H7 (cell line): ENCODE measurements at regions not wholly inside any gene's neighbourhood (a gene's known extent, or its start where the extent isn't known, plus 50 kb on each side); places are given as distances from the start of the nearest gene placed in this dataset.

Source experiments
- DNase-seq: peaks from one replicate; pipeline ENCODE4 v3.0.0; 2012
- H3K27me3 ChIP-seq: 2 replicates; pipeline ENCODE4 v1.6.0; 2011; ENCODE audit warnings: mild to moderate bottlenecking, low read length; ENCODE audit not compliant: control insufficient read depth, insufficient read depth
- H3K36me3 ChIP-seq: replicated peaks from 2 replicates; pipeline ENCODE4 v1.5.1; 2011; ENCODE audit warnings: low read length; ENCODE audit not compliant: control insufficient read depth, insufficient read depth
- H3K4me3 ChIP-seq: 2 replicates; pipeline ENCODE4 v1.5.1; 2011; ENCODE audit warnings: low read depth, mild to moderate bottlenecking, control low read depth, low read length, moderate library complexity; ENCODE audit not compliant: insufficient read depth

DNA sequence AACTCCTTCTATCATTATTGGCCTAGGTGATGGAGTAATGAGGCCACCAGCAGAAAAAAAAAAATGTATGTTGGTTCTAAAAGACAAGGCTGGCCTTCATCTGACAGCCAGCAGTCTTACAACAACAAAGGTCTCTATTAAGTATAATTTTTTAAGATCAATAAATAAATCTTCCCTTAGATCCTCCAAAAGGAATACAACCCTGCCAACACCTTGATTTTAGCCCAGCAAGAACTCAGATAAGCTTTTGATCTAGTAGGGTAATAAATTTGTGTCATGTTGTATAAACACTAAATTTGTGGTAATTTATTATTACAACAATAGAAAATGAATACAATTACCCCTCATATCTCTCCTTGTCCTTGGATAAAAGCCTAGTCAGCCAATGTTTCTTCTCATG is 633.2 kb upstream of the FAM174A start:
- Histone ChIP-seq H3K36me3 (no peaks in the 10 kb centered on the region), H3K4me3 (no peak overlapping the region), H3K27me3 (no peaks in the 10 kb centered on the region)
- DNase-seq: no peak

DNA sequence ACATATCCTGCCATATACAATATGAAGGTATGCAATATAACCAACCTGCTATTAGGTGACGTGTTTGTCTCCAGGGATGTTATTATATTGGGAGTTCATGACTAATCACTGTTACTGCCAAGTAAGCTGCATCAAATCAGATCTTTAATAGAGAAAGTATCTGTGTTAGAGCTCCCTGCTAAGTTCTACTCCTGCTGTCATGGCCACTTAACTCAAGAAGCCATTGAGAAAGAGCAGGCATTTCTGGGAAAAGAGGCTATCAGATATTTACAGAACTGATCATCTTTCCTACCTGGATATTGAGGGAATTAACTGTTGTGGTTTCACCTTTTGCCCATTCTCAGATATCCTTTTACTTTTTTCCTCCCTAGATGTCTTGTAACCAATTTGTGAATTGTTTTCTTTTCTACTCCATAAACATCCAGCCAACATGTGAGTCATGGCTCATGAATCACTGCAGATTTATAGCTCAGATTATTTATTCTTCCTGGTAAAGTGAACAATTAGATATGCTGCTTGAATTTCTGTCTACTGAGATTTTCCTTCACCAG is 634.8 kb upstream of the FAM174A start:
- Histone ChIP-seq H3K27me3 (no peaks in the 10 kb centered on the region), H3K36me3 (no peaks in the 10 kb centered on the region), H3K4me3 (no peak overlapping the region)
- DNase-seq: no peak

- DNase-seq: no peak
- Histone ChIP-seq H3K27me3 (no peaks in the 10 kb centered on the region), H3K36me3 (no peaks in the 10 kb centered on the region), H3K4me3 (no peak overlapping the region)
These were observed 655.2 kb upstream of the FAM174A start for GRCh38 chr5:99879791-99880511.

GRCh38 chr5:99878830-99879229 is 656.3 kb upstream of the FAM174A start:
- Histone ChIP-seq H3K36me3 (no peaks in the 10 kb centered on the region), H3K4me3 (no peak overlapping the region), H3K27me3 (no peaks in the 10 kb centered on the region)
- no peak for DNase-seq

DNA sequence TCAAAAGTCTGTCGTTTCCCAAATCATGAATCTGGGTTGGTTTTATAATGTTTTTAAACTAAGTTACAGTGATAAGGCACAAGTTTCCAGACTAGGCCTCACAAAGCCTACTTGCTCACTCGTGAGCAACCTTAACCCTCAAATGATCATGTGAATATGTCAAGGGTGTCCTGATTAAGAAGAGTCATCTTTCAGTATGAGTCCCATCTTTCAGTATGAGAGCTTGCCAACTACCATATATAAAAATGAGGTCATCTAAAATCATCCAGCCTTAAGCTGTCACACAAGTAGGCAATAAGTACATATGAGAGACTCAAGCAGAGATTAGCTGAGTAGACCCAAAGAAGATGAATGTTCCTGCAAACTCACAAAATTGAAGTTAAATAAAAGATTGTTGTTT is 668.4 kb upstream of the FAM174A start:
- no peaks in the 10 kb centered on the region for H3K27me3 ChIP-seq

GRCh38 chr5:99865159-99865558 is 670.0 kb upstream of the FAM174A start:
- DNase-seq: no peak
- H3K4me3 ChIP-seq: no peak overlapping the region
- no peaks in the 10 kb centered on the region for H3K27me3 ChIP-seq
- no peaks in the 10 kb centered on the region for H3K36me3 ChIP-seq

More for the DNA sequence above, 668.4 kb upstream of the FAM174A start:
- no peak overlapping the region for H3K4me3 ChIP-seq
- H3K36me3 ChIP-seq: no peaks in the 10 kb centered on the region
- no peak for DNase-seq

- H3K36me3 ChIP-seq: no peaks in the 10 kb centered on the region
- H3K27me3 ChIP-seq: no peaks in the 10 kb centered on the region
- no peak for DNase-seq
- no peak overlapping the region for H3K4me3 ChIP-seq
These were observed 699.4 kb upstream of the FAM174A start for GRCh38 chr5:99835791-99836190.

- Histone ChIP-seq H3K27me3 (no peaks in the 10 kb centered on the region), H3K36me3 (no peaks in the 10 kb centered on the region), H3K4me3 (no peak overlapping the region)
- no peak for DNase-seq
These were observed 708.0 kb upstream of the FAM174A start for GRCh38 chr5:99827136-99827535.

GRCh38 chr5:99817796-99818195 is 717.4 kb upstream of the FAM174A start:
- no peak for DNase-seq
- Histone ChIP-seq H3K4me3 (no peak overlapping the region), H3K27me3 (no peaks in the 10 kb centered on the region), H3K36me3 (no peaks in the 10 kb centered on the region)

DNA sequence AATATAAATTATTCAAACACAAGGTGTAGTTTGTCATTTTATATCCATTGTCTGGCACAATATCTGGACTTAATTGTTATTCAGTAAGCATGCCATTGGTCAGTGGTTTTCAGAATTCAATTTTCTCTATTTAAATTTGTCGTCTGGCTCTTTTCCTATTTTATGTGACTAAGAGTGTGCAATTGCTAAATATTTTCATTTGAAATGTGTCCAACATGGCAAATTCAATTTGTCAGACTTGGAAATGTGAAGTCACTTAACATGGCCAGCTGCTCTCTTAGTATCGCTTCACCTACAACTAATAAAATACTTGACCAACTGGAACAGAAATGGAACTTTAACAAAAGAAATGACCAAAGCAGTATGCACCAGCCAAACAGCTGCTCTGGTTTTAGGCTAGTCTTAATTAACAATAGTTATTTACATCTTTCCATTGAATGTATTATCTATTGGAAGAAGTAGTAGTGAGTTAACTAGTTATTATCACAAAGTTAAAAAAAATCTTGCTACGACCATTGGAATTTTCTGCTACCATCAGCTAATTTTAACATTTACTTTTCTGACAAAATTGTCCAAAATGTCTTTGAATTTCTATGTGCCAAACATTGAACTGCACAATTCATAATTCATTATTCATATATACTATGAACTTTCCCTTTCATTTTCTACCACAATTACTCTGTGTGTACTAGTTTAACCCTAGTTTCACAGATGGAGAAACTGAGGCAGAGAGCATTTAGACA is 720.7 kb upstream of the FAM174A start:
- H3K36me3 ChIP-seq: no peaks in the 10 kb centered on the region
- no peaks in the 10 kb centered on the region for H3K27me3 ChIP-seq
- no peak overlapping the region for H3K4me3 ChIP-seq
- no peak for DNase-seq

DNA sequence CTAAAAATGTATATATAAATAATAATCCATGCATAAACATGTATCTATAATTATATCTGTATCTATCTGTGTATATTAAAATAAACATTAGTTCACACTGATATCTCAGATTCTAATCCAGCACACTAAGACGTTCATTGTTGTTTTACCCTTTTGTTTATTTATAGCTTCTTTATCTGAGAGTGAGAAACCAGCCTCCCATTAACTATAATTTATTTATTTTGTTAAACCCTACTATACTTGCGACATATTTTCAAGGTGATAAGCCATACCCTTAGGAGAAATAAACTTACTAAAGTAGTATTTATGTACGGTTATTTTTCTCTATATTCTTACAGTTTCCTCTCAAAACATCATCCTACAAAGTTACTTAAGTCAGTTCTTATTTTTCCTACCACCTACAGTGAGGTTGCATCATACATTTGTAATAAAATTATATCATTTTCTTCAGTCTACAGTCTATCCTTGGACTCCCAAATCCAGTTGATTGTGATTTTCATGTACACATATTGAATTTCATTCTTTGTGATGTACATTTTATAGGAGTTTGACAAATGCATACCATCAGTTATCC is 726.4 kb upstream of the FAM174A start:
- DNase-seq: no peak

DNA sequence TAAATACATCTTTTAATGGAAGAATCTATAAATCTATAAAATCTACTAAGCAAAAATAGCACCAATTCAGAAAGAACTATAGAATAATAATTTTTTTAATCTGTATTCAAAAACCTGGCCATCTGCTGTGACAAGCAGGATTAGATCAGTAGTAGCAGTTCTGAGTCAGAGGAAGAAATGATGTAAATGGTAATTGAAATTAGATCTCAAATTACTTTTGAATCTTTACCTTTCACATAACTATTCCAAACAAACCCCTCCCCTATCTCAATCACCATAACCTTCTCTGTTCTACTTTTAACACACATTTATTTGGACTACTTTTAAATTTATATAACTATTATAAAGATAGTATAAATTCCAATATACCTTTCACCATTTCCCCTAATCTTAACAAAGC is 727.8 kb upstream of the FAM174A start:
- Histone ChIP-seq H3K36me3 (no peaks in the 10 kb centered on the region), H3K27me3 (no peaks in the 10 kb centered on the region), H3K4me3 (no peak overlapping the region)
- DNase-seq: no peak

More for the DNA sequence above, 726.4 kb upstream of the FAM174A start:
- H3K36me3 ChIP-seq: no peaks in the 10 kb centered on the region
- no peak overlapping the region for H3K4me3 ChIP-seq
- no peaks in the 10 kb centered on the region for H3K27me3 ChIP-seq

DNA sequence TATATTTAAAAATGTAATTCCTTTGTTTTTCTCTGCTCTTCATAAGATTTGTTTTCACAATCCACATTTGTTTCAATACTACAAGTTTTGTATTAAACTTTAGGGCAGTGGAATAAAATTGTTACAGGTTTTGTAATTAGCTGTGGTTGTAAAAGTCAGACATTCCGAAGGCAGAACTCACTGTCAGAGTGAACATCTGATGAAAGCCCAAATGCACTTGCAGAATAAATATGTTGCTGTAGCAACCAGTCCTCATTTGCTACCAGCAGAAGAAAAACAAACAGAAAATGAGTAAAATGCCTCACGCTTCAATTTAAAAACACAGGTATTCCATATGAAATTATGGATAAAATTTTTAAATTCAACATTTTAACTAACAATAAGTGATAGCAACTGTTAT is 740.1 kb upstream of the FAM174A start:
- no peak for DNase-seq
- H3K36me3 ChIP-seq: no peaks in the 10 kb centered on the region
- H3K4me3 ChIP-seq: no peak overlapping the region
- H3K27me3 ChIP-seq: no peaks in the 10 kb centered on the region

- Histone ChIP-seq H3K27me3 (no peaks in the 10 kb centered on the region), H3K4me3 (no peak overlapping the region)
- no peak for DNase-seq
These were observed 746.7 kb upstream of the FAM174A start for GRCh38 chr5:99788482-99788881.

DNA sequence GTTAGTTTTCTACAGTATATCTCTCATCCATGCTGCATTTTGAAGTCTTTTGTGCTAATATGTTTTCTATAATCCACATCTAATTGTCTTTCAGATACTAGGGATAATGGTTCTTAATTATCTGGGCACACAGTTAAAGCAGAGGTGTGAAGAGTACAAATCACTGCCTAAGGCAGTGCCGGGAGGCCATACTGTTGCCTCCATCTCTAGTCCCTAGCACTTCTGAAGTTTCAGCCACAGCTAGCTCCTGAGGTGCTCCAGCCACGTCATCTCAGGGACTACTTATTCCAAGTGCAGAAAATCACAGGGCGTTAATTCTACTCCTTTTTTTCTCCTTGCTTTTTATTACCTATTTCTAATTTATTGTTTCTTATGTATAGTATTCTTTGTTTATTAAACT is 760.0 kb upstream of the FAM174A start:
- no peak for DNase-seq
- no peaks in the 10 kb centered on the region for H3K27me3 ChIP-seq
- no peak overlapping the region for H3K4me3 ChIP-seq
- no peaks in the 10 kb centered on the region for H3K36me3 ChIP-seq

More at GRCh38 chr5:99788482-99788881, 746.7 kb upstream of the FAM174A start:
- no peaks in the 10 kb centered on the region for H3K36me3 ChIP-seq
